Skeletal muscle satellite cell (primary cell): ENCODE measurements at regions not wholly inside any gene's neighbourhood (a gene's known extent, or its start where the extent isn't known, plus 50 kb on each side); places are given as distances from the start of the nearest gene placed in this dataset.

Source experiments
- H3K27me3 ChIP-seq: 2 replicates; pipeline ENCODE4 v1.7.0; 2013; ENCODE audit warnings: low read length; ENCODE audit not compliant: control insufficient read depth, insufficient read depth
- H3K36me3 ChIP-seq: 2 replicates; pipeline ENCODE4 v1.7.0; 2013; ENCODE audit warnings: mild to moderate bottlenecking, control low read depth, low read length; ENCODE audit not compliant: insufficient read depth
- H3K4me1 ChIP-seq: 2 replicates; pipeline ENCODE4 v1.7.0; 2013; ENCODE audit warnings: low read length; ENCODE audit not compliant: control insufficient read depth, insufficient read depth
- H3K4me2 ChIP-seq: 2 replicates; pipeline ENCODE4 v1.7.0; 2013; ENCODE audit warnings: mild to moderate bottlenecking, low read length
- H3K4me3 ChIP-seq: 2 replicates; pipeline ENCODE4 v1.7.0; 2013; ENCODE audit warnings: low read length
- H3K9ac ChIP-seq: 2 replicates; pipeline ENCODE4 v1.7.0; 2013; ENCODE audit warnings: mild to moderate bottlenecking, low read depth, low read length, moderate library complexity
- H3K9me3 ChIP-seq: replicated peaks from 2 replicates; pipeline ENCODE4 v1.7.0; 2013; ENCODE audit warnings: mild to moderate bottlenecking, control low read depth, low read length

GRCh38 chr4:123284168-123284567 is 112.4 kb upstream of the SPRY1 start:
- no peak overlapping the region for H3K4me2 ChIP-seq
- no peaks in the 10 kb centered on the region for H3K9me3 ChIP-seq
- H3K4me3 ChIP-seq, result no peak overlapping the region
- peaks cover 8% of the 10 kb centered on the region for H3K4me1 ChIP-seq
- no peaks in the 10 kb centered on the region for H3K36me3 ChIP-seq
- no peaks in the 10 kb centered on the region for H3K27me3 ChIP-seq
- no peak overlapping the region for H3K9ac ChIP-seq

DNA sequence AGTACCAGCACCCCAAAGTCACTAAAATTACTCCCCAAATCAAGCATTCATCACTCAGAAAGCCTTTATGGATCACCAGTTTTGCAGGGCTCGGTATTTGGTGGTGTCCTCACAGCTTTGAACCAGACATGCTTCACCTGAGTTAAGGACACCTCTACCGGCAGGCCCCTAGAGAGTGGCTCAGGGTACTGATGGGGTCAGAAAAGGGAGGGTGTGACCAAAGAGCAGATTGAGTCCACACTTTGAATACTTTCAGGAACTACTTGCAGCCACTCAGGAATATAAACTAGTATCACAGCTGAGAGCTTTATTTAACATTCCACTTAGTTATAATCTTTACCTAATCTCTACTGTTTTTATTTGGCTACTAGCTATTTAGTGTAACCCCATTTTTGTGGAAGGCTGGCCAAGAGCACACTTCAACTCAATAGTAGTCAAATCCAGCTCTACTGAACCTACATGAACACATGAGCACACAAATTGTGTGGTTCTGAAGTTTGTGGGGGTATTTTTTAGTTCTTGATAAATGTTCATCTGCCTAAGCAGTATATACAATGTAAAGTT is 109.6 kb upstream of the SPRY1 start:
- Histone ChIP-seq H3K27me3 (no peaks in the 10 kb centered on the region), H3K4me3 (no peak overlapping the region), H3K36me3 (no peaks in the 10 kb centered on the region), H3K9me3 (no peaks in the 10 kb centered on the region), H3K4me2 (no peak overlapping the region), H3K4me1 (peaks cover 8% of the 10 kb centered on the region), H3K9ac (no peak overlapping the region)

- no peak overlapping the region for H3K4me2 ChIP-seq
- peaks cover 8% of the 10 kb centered on the region for H3K4me1 ChIP-seq
- no peaks in the 10 kb centered on the region for H3K36me3 ChIP-seq
- H3K9me3 ChIP-seq, result no peaks in the 10 kb centered on the region
- no peak overlapping the region for H3K9ac ChIP-seq
- no peak overlapping the region for H3K4me3 ChIP-seq
- no peaks in the 10 kb centered on the region for H3K27me3 ChIP-seq
These were observed 108.1 kb upstream of the SPRY1 start for GRCh38 chr4:123288309-123289025.

- Histone ChIP-seq H3K4me2 (no peak overlapping the region), H3K4me3 (no peak overlapping the region), H3K9ac (no peak overlapping the region), H3K36me3 (no peaks in the 10 kb centered on the region), H3K4me1 (no peaks in the 10 kb centered on the region), H3K9me3 (no peaks in the 10 kb centered on the region), H3K27me3 (no peaks in the 10 kb centered on the region)
These were observed 105.3 kb upstream of the SPRY1 start for GRCh38 chr4:123291329-123291728.

- Histone ChIP-seq H3K4me3 (no peak overlapping the region), H3K9ac (no peak overlapping the region), H3K27me3 (no peaks in the 10 kb centered on the region), H3K9me3 (no peaks in the 10 kb centered on the region), H3K4me2 (no peak overlapping the region), H3K36me3 (no peaks in the 10 kb centered on the region), H3K4me1 (peaks cover 21% of the 10 kb centered on the region)
These were observed 98.8 kb upstream of the SPRY1 start for GRCh38 chr4:123297836-123298235.

GRCh38 chr4:123298261-123298660 is 98.3 kb upstream of the SPRY1 start:
- no peak overlapping the region for H3K4me3 ChIP-seq
- H3K4me1 ChIP-seq, result peaks cover 21% of the 10 kb centered on the region
- peak overlapping the region; percentile 29 for H3K9ac ChIP-seq
- no peaks in the 10 kb centered on the region for H3K9me3 ChIP-seq
- no peaks in the 10 kb centered on the region for H3K36me3 ChIP-seq
- H3K27me3 ChIP-seq, result no peaks in the 10 kb centered on the region
- peak overlapping the region; percentile 66 for H3K4me2 ChIP-seq

DNA sequence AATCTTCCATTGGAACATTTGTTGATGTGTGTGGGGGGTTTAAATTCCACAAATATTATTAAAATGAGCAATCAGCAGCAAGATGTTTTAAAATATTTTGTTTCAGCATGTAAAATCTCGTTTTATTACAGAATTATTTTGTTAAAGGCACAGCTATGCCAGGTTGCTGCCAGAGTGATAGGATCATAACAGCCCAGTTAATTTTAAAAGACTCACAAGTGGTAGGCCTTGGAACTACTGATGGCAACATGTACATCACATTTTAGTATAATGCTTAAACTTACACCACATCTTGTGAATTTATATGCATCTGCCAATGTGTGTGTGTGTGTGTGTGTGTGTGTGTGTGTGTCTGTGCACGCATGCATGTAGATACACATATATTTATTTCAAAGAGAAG is 97.8 kb upstream of the SPRY1 start:
- peak overlapping the region; percentile 52 for H3K9ac ChIP-seq
- H3K27me3 ChIP-seq, result no peaks in the 10 kb centered on the region
- H3K9me3 ChIP-seq, result no peaks in the 10 kb centered on the region
- H3K4me3 ChIP-seq, result peak overlapping the region; percentile 28
- no peaks in the 10 kb centered on the region for H3K36me3 ChIP-seq
- H3K4me1 ChIP-seq, result peaks cover 21% of the 10 kb centered on the region
- peak overlapping the region; percentile 66 for H3K4me2 ChIP-seq

- peak overlapping the region; percentile 52 for H3K9ac ChIP-seq
- no peaks in the 10 kb centered on the region for H3K9me3 ChIP-seq
- H3K27me3 ChIP-seq, result no peaks in the 10 kb centered on the region
- peak overlapping the region; percentile 66 for H3K4me2 ChIP-seq
- no peaks in the 10 kb centered on the region for H3K36me3 ChIP-seq
- H3K4me1 ChIP-seq, result peaks cover 21% of the 10 kb centered on the region
- peak overlapping the region; percentile 28 for H3K4me3 ChIP-seq
These were observed 97.3 kb upstream of the SPRY1 start for GRCh38 chr4:123299212-123299691.

GRCh38 chr4:123300222-123301039 is 96.2 kb upstream of the SPRY1 start:
- no peak overlapping the region for H3K4me2 ChIP-seq
- no peak overlapping the region for H3K9ac ChIP-seq
- H3K9me3 ChIP-seq, result no peaks in the 10 kb centered on the region
- no peak overlapping the region for H3K4me3 ChIP-seq
- H3K27me3 ChIP-seq, result no peaks in the 10 kb centered on the region
- H3K36me3 ChIP-seq, result no peaks in the 10 kb centered on the region
- peaks cover 25% of the 10 kb centered on the region for H3K4me1 ChIP-seq

DNA sequence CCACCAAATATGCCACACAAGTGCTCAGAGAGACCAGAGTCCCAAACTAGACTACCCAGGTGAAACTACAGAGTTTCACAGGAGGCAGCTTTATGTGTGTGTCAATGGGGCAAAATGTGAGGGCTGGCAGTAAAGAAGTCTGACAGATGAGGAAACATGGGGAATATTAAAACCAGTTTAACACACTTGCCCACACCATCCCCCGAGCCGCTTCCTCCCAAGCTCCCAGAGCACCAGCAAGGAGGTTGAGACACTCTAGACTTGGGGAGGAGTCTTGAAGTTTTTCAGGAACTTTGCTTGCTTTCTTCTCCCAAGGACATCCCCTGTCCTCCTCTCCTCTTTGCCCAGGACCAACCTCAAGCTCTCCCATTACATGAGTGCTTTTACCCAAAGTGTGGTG is 94.7 kb upstream of the SPRY1 start:
- Histone ChIP-seq H3K4me3 (no peak overlapping the region), H3K4me1 (peaks cover 25% of the 10 kb centered on the region), H3K36me3 (no peaks in the 10 kb centered on the region), H3K9ac (no peak overlapping the region), H3K27me3 (no peaks in the 10 kb centered on the region), H3K9me3 (no peaks in the 10 kb centered on the region), H3K4me2 (no peak overlapping the region)

- Histone ChIP-seq H3K9ac (no peak overlapping the region), H3K4me1 (peaks cover 12% of the 10 kb centered on the region), H3K9me3 (no peaks in the 10 kb centered on the region), H3K36me3 (no peaks in the 10 kb centered on the region), H3K27me3 (no peaks in the 10 kb centered on the region), H3K4me3 (no peak overlapping the region), H3K4me2 (peak overlapping the region; percentile 5)
These were observed 92.2 kb upstream of the SPRY1 start for GRCh38 chr4:123304151-123304964.
